Esophagus squamous epithelium (tissue), 5 donors: ENCODE measurements at regions not wholly inside any gene's neighbourhood (a gene's known extent, or its start where the extent isn't known, plus 50 kb on each side); places are given as distances from the start of the nearest gene placed in this dataset.

Experiments used
- DNase-seq: peaks from one replicate; lab custom pipeline; 2025; lab: John Stamatoyannopoulos, UW
- H3K27ac ChIP-seq, 4 donors: fragments of 200-600 bp; sonication (generic); one replicate each; pipeline ENCODE4 v1.5.1; 2016 to 2019; ENCODE audit warnings: mild to moderate bottlenecking in 1 of 4
- H3K27me3 ChIP-seq, 4 donors: fragments of 200-600 bp; sonication (generic); 1 replicate in 3 of 4; 2 replicates in 1 of 4; pipeline versions ENCODE4 v1.5.1 to v1.6.0; 2017 to 2021; ENCODE audit warnings: antibody characterized with exemption in 1 of 4
- H3K36me3 ChIP-seq, 3 donors: fragments of 200-600 bp; sonication (generic); one replicate each; pipeline ENCODE4 v1.5.1; 2016 to 2019
- H3K4me1 ChIP-seq, 3 donors: fragments of 200-600 bp; sonication (generic); one replicate each; pipeline ENCODE4 v1.5.1; 2017 to 2019
- H3K4me3 ChIP-seq, 4 donors: fragments of 200-600 bp; sonication (generic); 1 replicate in 3 of 4; 2 replicates in 1 of 4; pipeline ENCODE4 v1.5.1; 2016 to 2019; ENCODE audit warnings: mild to moderate bottlenecking in 2 of 4, moderate library complexity in 1 of 4
- H3K9me3 ChIP-seq, 3 donors: fragments of 200-600 bp; sonication (generic); one replicate each; pipeline ENCODE4 v1.5.1; 2016 to 2019
- CTCF ChIP-seq, 6 experiments: fragments of 450-650 bp in 4 of 6; fragments of 200-600 bp in 2 of 6; sonication (generic) in 2 of 6; IDR thresholded peaks; one replicate each; pipeline ENCODE4 v1.5.1; 2016 to 2019; ENCODE audit warnings: antibody characterized with exemption in 6 of 6, mild to moderate bottlenecking in 4 of 6, moderate library complexity in 4 of 6
- POLR2A ChIP-seq, 4 donors: fragments of 450-650 bp; IDR thresholded peaks; one replicate each; pipeline ENCODE4 v1.6.1; 2017; ENCODE audit warnings: antibody characterized with exemption in 4 of 4, mild to moderate bottlenecking in 4 of 4, moderate library complexity in 3 of 4
- WGBS, 2 donors: methylation state at CpG; one replicate each; pipeline ENCODE4 v1.1.5; 2018; 5-methylcytosine and 5-hydroxymethylcytosine counted together
- intact Hi-C: fragments of 100-400 bp; cut with DNase I; formaldehyde crosslinking; loops from one replicate; pipeline ENCODE4 v1.15.0; 2022
- donor health status: DM: yes; HTN: yes; CAD: no.

- H3K4me1 ChIP-seq, result peaks cover 0 to 10% (median 0%) of the 10 kb centered on the region in 3 donors
- no peak for DNase-seq
- peaks cover 0 to 36% (median 0%) of the 10 kb centered on the region in 4 donors for H3K27me3 ChIP-seq
- WGBS, 2 donors, result 83 to 89% methylated on average over 13 to 15 of the region's 26 CpGs
- intact Hi-C loops, result no loop called here
- no peak overlapping the region for H3K4me3 ChIP-seq
- TF ChIP-seq CTCF (IDR thresholded peaks at IDR 0.05) (no peak), POLR2A (IDR thresholded peaks at IDR 0.05) (no peak)
- no peaks in the 10 kb centered on the region for H3K9me3 ChIP-seq
- H3K36me3 ChIP-seq, result no peaks in the 10 kb centered on the region
- no peak overlapping the region for H3K27ac ChIP-seq
Measured at GRCh38 chr3:13213911-13214846, 140.9 kb upstream of the IQSEC1 start.

- no peaks in the 10 kb centered on the region for H3K36me3 ChIP-seq
- H3K9me3 ChIP-seq, result no peaks in the 10 kb centered on the region
- no peak overlapping the region for H3K27ac ChIP-seq
- H3K4me3 ChIP-seq, result no peak overlapping the region
- H3K27me3 ChIP-seq, result peaks cover 0 to 43% (median 0%) of the 10 kb centered on the region in 4 donors
- TF ChIP-seq POLR2A (IDR thresholded peaks at IDR 0.05), result no peak
- no peak for TF ChIP-seq CTCF (IDR thresholded peaks at IDR 0.05)
- no peak for DNase-seq
- H3K4me1 ChIP-seq, result peaks cover 0 to 8% (median 0%) of the 10 kb centered on the region in 3 donors
- 81 to 86% methylated on average over 3 of the region's 3 CpGs for WGBS, 2 donors
- intact Hi-C loops, result no loop called here
Measured at GRCh38 chr3:13213490-13213889, 140.3 kb upstream of the IQSEC1 start.

GRCh38 chr3:13211605-13212210 lies 138.5 kb upstream of the IQSEC1 start:
- WGBS, 2 donors, result 66 to 67% methylated on average over 8 to 14 of the region's 16 CpGs
- Histone ChIP-seq H3K4me3 (no peak overlapping the region), H3K36me3 (no peaks in the 10 kb centered on the region), H3K27ac (no peak overlapping the region), H3K27me3 (peaks cover 0 to 55% (median 0%) of the 10 kb centered on the region in 4 donors), H3K4me1 (no peaks in the 10 kb centered on the region), H3K9me3 (no peaks in the 10 kb centered on the region)
- no peak for TF ChIP-seq POLR2A (IDR thresholded peaks at IDR 0.05)
- no peak for TF ChIP-seq CTCF (IDR thresholded peaks at IDR 0.05)
- no peak for DNase-seq
- intact Hi-C loops, result no loop called here

- WGBS, 2 donors, result 75 to 90% methylated on average over 6 to 15 of the region's 22 CpGs
- no peaks in the 10 kb centered on the region for H3K9me3 ChIP-seq
- peaks cover 0 to 64% (median 0%) of the 10 kb centered on the region in 4 donors for H3K27me3 ChIP-seq
- H3K4me3 ChIP-seq, result no peak overlapping the region
- no peak for TF ChIP-seq CTCF (IDR thresholded peaks at IDR 0.05)
- TF ChIP-seq POLR2A (IDR thresholded peaks at IDR 0.05), result no peak
- no peaks in the 10 kb centered on the region for H3K36me3 ChIP-seq
- DNase-seq, result no peak
- intact Hi-C loops, result no loop called here
- no peak overlapping the region for H3K27ac ChIP-seq
- no peaks in the 10 kb centered on the region for H3K4me1 ChIP-seq
Measured at GRCh38 chr3:13210221-13210975, 137.2 kb upstream of the IQSEC1 start.
